ENCODE measurements at regions not wholly inside any gene's neighbourhood (a gene's known extent, or its start where the extent isn't known, plus 50 kb on each side); places are given as distances from the start of the nearest gene placed in this dataset.

GRCh38 chr2:192700934-192701333 lies 506.2 kb upstream of the TMEFF2 start:
- no peak for TF ChIP-seq CTCF (IDR thresholded peaks at IDR 0.05)
- no peak for TF ChIP-seq EZH2 (IDR thresholded peaks at IDR 0.05; ENCODE audit: borderline replicate concordance, insufficient read depth, low read depth, low read length, poor library complexity, severe bottlenecking)

Measured in B cell (primary cell).